D721Med (cell line): ENCODE measurements at regions not wholly inside any gene's neighbourhood (a gene's known extent, or its start where the extent isn't known, plus 50 kb on each side); places are given as distances from the start of the nearest gene placed in this dataset.

Experiments used
- DNase-seq: peaks from one replicate; pipeline ENCODE4 v3.0.0; 2011; ENCODE audit warnings: low spot score; ENCODE audit not compliant: insufficient read length
- FAIRE-seq: peaks from 2 replicates; lab custom pipeline; 2011; peaks lifted over from hg19 to GRCh38; lab: Jason Lieb, UNC
- CTCF ChIP-seq: IDR thresholded peaks from 2 replicates; pipeline ENCODE4 v1.5.1; 2012; ENCODE audit warnings: mild to moderate bottlenecking, control low read depth; ENCODE audit not compliant: insufficient read depth; ENCODE audit errors: missing control alignments

GRCh38 chr1:106659490-106660244, 396.8 kb upstream of the PRMT6 start:
- no peak for DNase-seq
- no peak for TF ChIP-seq CTCF

GRCh38 chr1:106675558-106675957, 380.9 kb upstream of the PRMT6 start:
- no peak for FAIRE-seq
- no peak for DNase-seq
- TF ChIP-seq CTCF = no peak

More at GRCh38 chr1:106659490-106660244, 396.8 kb upstream of the PRMT6 start:
- FAIRE-seq = no peak

- TF ChIP-seq CTCF = no peak
- FAIRE-seq = no peak
- no peak for DNase-seq
Measured at GRCh38 chr1:106676021-106676420, 380.5 kb upstream of the PRMT6 start.

- FAIRE-seq (no peak), DNase-seq (no peak)
- no peak for TF ChIP-seq CTCF
Measured at GRCh38 chr1:106677181-106677580, 379.3 kb upstream of the PRMT6 start.

GRCh38 chr1:106677721-106678120, 378.8 kb upstream of the PRMT6 start:
- TF ChIP-seq CTCF = no peak
- DNase-seq (no peak), FAIRE-seq (no peak)

GRCh38 chr1:106678279-106679050, 378.0 kb upstream of the PRMT6 start:
- FAIRE-seq = no peak
- no peak for TF ChIP-seq CTCF
- DNase-seq = no peak

GRCh38 chr1:106680216-106680615, 376.3 kb upstream of the PRMT6 start:
- FAIRE-seq = peak; percentile 41
- TF ChIP-seq CTCF = no peak
- DNase-seq = no peak
